ENCODE measurements at regions not wholly inside any gene's neighbourhood (a gene's known extent, or its start where the extent isn't known, plus 50 kb on each side); places are given as distances from the start of the nearest gene placed in this dataset.

DNA sequence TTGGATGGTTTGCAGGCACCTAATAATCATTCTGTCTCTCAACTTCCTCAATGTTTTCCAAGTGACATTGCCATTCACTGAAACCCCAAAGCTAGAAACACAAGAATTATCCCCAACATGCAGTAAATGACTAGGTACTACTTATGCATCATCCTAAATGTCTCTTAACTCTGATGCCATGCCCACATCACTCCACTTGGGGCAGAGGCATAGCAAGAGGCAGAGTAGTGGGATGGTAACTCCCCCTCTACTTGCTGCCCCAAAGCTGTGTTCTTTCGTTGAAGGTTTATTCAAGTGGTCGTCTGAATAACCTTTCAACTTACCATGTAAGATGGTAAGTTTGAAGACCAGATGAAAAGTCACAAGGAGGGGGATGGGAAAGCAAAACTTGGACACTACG lies 77.9 kb upstream of the SOX5 start:
- WGBS (ENCODE audit: insufficient coverage, low lambda C conversion rate), result no CpG with 5 or more reads among the region's 3 CpGs
- no peak overlapping the region for H3K4me3 ChIP-seq (ENCODE audit: low read length)

DNA sequence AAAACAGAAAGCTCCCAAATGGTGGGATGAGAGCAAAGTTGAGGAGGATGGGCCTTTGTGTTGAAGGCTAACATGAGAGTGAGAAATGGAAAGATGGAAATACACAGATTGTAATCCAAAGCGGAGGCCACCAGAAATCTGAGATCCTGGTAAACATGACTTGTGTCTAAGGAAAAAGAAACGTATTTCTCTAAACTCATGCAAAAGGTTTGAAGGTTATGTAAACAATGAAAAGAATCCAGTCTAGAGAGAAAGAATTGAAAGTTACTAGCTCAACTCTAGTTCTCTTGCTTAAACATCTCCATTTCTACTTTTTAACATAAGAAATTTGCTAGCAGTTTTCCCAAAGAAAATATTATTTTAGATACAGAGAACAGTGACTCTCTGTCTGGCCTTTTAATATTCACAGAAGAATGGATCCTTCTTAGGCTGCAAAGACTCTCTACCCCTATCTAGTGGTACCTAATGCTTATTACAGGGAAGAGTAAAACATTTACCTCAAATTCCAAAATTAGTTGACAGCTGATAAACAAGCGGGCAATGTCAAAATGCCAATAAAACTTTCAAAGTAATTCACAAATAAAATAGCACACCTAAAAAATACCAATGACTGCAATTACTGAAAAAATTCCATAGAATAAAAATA lies 75.8 kb upstream of the SOX5 start:
- Histone ChIP-seq H3K27me3 (ENCODE audit: control insufficient read depth, insufficient read depth, low read length) (no peaks in the 10 kb centered on the region), H3K36me3 (ENCODE audit: control insufficient read depth, insufficient read depth, low read length) (no peaks in the 10 kb centered on the region), H3K9me3 (ENCODE audit: control insufficient read depth, low read depth, low read length) (no peaks in the 10 kb centered on the region), H3K4me3 (ENCODE audit: low read length) (no peak overlapping the region), H3K4me1 (ENCODE audit: control insufficient read depth, insufficient read depth, low read length) (no peaks in the 10 kb centered on the region), H3K27ac (ENCODE audit: low read length) (no peak overlapping the region)
- WGBS (ENCODE audit: insufficient coverage, low lambda C conversion rate), result 43% methylated on average over 2 of the region's 3 CpGs
- DNase-seq, result no peak

More for the DNA sequence above, 77.9 kb upstream of the SOX5 start:
- Histone ChIP-seq H3K9me3 (ENCODE audit: control insufficient read depth, low read depth, low read length) (no peaks in the 10 kb centered on the region), H3K27me3 (ENCODE audit: control insufficient read depth, insufficient read depth, low read length) (no peaks in the 10 kb centered on the region), H3K4me1 (ENCODE audit: control insufficient read depth, insufficient read depth, low read length) (no peaks in the 10 kb centered on the region), H3K36me3 (ENCODE audit: control insufficient read depth, insufficient read depth, low read length) (no peaks in the 10 kb centered on the region), H3K27ac (ENCODE audit: low read length) (no peak overlapping the region)
- DNase-seq, result no peak

- Histone ChIP-seq H3K9me3 (ENCODE audit: control insufficient read depth, low read depth, low read length) (no peaks in the 10 kb centered on the region), H3K36me3 (ENCODE audit: control insufficient read depth, insufficient read depth, low read length) (no peaks in the 10 kb centered on the region), H3K4me1 (ENCODE audit: control insufficient read depth, insufficient read depth, low read length) (no peaks in the 10 kb centered on the region), H3K4me3 (ENCODE audit: low read length) (no peak overlapping the region), H3K27me3 (ENCODE audit: control insufficient read depth, insufficient read depth, low read length) (no peaks in the 10 kb centered on the region), H3K27ac (ENCODE audit: low read length) (no peak overlapping the region)
- no peak for DNase-seq
Measured at GRCh38 chr12:24023081-24023480, 73.6 kb upstream of the SOX5 start.

DNA sequence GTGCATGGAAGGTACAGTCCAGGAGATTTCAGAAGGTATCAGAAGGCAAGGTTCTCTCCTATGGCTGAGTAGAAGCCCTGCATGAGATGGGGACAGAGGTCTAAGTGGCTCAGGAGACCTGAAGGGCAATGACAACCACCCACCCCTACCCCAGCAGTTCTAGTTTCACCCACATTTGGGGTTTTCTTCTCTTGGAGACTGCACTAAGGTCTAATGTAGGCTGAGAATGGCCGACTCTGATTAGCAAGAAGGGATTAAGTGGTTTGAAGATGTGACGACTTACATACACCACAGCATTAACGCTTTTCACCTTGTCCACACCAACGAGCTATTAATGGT lies 71.7 kb upstream of the SOX5 start:
- no peaks in the 10 kb centered on the region for H3K4me1 ChIP-seq (ENCODE audit: control insufficient read depth, insufficient read depth, low read length)
- H3K27me3 ChIP-seq (ENCODE audit: control insufficient read depth, insufficient read depth, low read length), result no peaks in the 10 kb centered on the region
- H3K27ac ChIP-seq (ENCODE audit: low read length), result no peak overlapping the region
- H3K4me3 ChIP-seq (ENCODE audit: low read length), result no peak overlapping the region
- no peaks in the 10 kb centered on the region for H3K9me3 ChIP-seq (ENCODE audit: control insufficient read depth, low read depth, low read length)
- no CpG with 5 or more reads among the region's 4 CpGs for WGBS (ENCODE audit: insufficient coverage, low lambda C conversion rate)
- no peaks in the 10 kb centered on the region for H3K36me3 ChIP-seq (ENCODE audit: control insufficient read depth, insufficient read depth, low read length)
- no peak for DNase-seq

GRCh38 chr12:24020397-24021163 lies 71.1 kb upstream of the SOX5 start:
- WGBS (ENCODE audit: insufficient coverage, low lambda C conversion rate), result 66% methylated on average over 4 of the region's 11 CpGs
- H3K27ac ChIP-seq (ENCODE audit: low read length), result no peak overlapping the region
- no peaks in the 10 kb centered on the region for H3K9me3 ChIP-seq (ENCODE audit: control insufficient read depth, low read depth, low read length)
- H3K36me3 ChIP-seq (ENCODE audit: control insufficient read depth, insufficient read depth, low read length), result no peaks in the 10 kb centered on the region
- no peak for DNase-seq
- no peak overlapping the region for H3K4me3 ChIP-seq (ENCODE audit: low read length)
- H3K4me1 ChIP-seq (ENCODE audit: control insufficient read depth, insufficient read depth, low read length), result no peaks in the 10 kb centered on the region
- no peaks in the 10 kb centered on the region for H3K27me3 ChIP-seq (ENCODE audit: control insufficient read depth, insufficient read depth, low read length)

DNA sequence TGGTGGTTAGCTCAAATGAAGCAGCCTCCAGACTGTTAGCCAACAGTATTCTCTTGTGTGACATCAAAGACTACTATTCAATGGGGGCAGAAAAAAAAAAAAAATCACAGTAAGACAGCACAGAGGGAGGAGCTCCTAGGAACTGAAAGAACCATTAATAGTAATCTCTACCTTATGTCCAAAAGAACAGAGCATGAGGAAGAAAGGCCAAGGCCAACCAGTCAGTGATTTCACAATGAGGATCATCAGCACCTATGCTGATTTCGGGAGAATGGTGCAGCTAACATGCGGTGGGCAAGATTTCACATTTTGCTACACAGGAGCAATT lies 66.3 kb upstream of the SOX5 start:
- Histone ChIP-seq H3K27me3 (ENCODE audit: control insufficient read depth, insufficient read depth, low read length) (no peaks in the 10 kb centered on the region), H3K4me3 (ENCODE audit: low read length) (no peak overlapping the region)
- WGBS (ENCODE audit: insufficient coverage, low lambda C conversion rate), result no CpG with 5 or more reads among the region's 2 CpGs

GRCh38 chr12:24014915-24015832 lies 65.7 kb upstream of the SOX5 start:
- WGBS (ENCODE audit: insufficient coverage, low lambda C conversion rate), result 100% methylated on average over 2 of the region's 10 CpGs

More for the DNA sequence above, 66.3 kb upstream of the SOX5 start:
- DNase-seq, result no peak
- Histone ChIP-seq H3K9me3 (ENCODE audit: control insufficient read depth, low read depth, low read length) (no peaks in the 10 kb centered on the region), H3K4me1 (ENCODE audit: control insufficient read depth, insufficient read depth, low read length) (no peaks in the 10 kb centered on the region), H3K36me3 (ENCODE audit: control insufficient read depth, insufficient read depth, low read length) (no peaks in the 10 kb centered on the region), H3K27ac (ENCODE audit: low read length) (no peak overlapping the region)

DNA sequence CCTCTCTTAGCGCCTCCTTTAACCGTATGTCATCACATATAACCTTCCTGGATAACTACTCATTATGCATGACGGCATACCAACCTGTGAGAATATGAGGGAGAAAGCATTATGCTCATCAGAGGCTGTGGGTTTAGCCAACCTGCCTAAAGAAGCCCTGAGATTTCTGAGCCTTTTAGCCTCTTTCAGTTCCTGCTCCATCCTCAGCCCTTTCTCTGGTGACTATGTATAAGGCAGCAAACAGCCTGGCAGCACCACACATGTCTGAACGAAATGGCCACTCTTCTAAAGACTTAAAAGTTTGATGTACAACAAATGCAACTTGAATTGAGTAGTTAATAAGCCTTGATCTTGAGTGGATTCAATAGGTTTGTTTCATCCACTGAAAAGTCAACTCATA lies 64.8 kb upstream of the SOX5 start:
- H3K27ac ChIP-seq (ENCODE audit: low read length), result no peak overlapping the region
- DNase-seq, result no peak
- H3K4me3 ChIP-seq (ENCODE audit: low read length), result no peak overlapping the region
- H3K36me3 ChIP-seq (ENCODE audit: control insufficient read depth, insufficient read depth, low read length), result no peaks in the 10 kb centered on the region
- H3K4me1 ChIP-seq (ENCODE audit: control insufficient read depth, insufficient read depth, low read length), result no peaks in the 10 kb centered on the region
- H3K27me3 ChIP-seq (ENCODE audit: control insufficient read depth, insufficient read depth, low read length), result no peaks in the 10 kb centered on the region
- H3K9me3 ChIP-seq (ENCODE audit: control insufficient read depth, low read depth, low read length), result no peaks in the 10 kb centered on the region
- 100% methylated on average over 1 of the region's 4 CpGs for WGBS (ENCODE audit: insufficient coverage, low lambda C conversion rate)

More at GRCh38 chr12:24014915-24015832, 65.7 kb upstream of the SOX5 start:
- DNase-seq, result no peak
- Histone ChIP-seq H3K4me3 (ENCODE audit: low read length) (no peak overlapping the region), H3K9me3 (ENCODE audit: control insufficient read depth, low read depth, low read length) (no peaks in the 10 kb centered on the region), H3K4me1 (ENCODE audit: control insufficient read depth, insufficient read depth, low read length) (no peaks in the 10 kb centered on the region), H3K27ac (ENCODE audit: low read length) (no peak overlapping the region), H3K27me3 (ENCODE audit: control insufficient read depth, insufficient read depth, low read length) (no peaks in the 10 kb centered on the region), H3K36me3 (ENCODE audit: control insufficient read depth, insufficient read depth, low read length) (no peaks in the 10 kb centered on the region)

- Histone ChIP-seq H3K36me3 (ENCODE audit: control insufficient read depth, insufficient read depth, low read length) (no peaks in the 10 kb centered on the region), H3K4me3 (ENCODE audit: low read length) (no peak overlapping the region), H3K27ac (ENCODE audit: low read length) (no peak overlapping the region), H3K27me3 (ENCODE audit: control insufficient read depth, insufficient read depth, low read length) (no peaks in the 10 kb centered on the region), H3K4me1 (ENCODE audit: control insufficient read depth, insufficient read depth, low read length) (no peaks in the 10 kb centered on the region), H3K9me3 (ENCODE audit: control insufficient read depth, low read depth, low read length) (no peaks in the 10 kb centered on the region)
- DNase-seq, result peak in 1 of 2 donors; percentile 11
- WGBS (ENCODE audit: insufficient coverage, low lambda C conversion rate), result no CpG with 5 or more reads among the region's 1 CpG
Measured at GRCh38 chr12:24012528-24012927, 63.1 kb upstream of the SOX5 start.

DNA sequence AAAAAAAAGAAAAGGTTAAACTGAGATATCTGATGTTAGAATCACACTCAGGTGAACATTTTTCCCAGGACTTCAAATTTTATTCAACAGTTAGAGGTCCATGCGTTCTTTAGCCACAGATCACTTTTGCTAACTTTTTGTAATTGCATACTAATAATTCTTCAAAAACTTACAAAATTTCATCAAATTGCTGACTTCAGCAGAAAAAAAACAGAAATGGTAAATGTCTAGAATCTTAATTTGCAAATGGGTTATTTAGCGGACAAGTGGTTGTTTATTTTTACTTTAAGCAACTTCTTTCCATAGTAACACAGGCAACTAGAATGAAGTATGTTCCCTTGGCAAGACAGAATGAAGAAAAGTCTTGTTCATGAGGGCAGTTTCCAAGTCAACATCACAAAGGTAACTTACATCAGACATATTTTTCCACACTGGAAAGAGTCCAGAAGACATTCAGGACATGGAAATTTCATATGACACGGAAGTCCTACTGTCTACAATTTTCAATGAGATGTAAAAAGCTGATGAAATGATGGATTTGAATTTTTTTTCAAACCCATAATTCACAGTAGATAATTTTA lies 62.5 kb upstream of the SOX5 start:
- WGBS (ENCODE audit: insufficient coverage, low lambda C conversion rate), result 83% methylated on average over 1 of the region's 3 CpGs
- no peaks in the 10 kb centered on the region for H3K36me3 ChIP-seq (ENCODE audit: control insufficient read depth, insufficient read depth, low read length)
- H3K27me3 ChIP-seq (ENCODE audit: control insufficient read depth, insufficient read depth, low read length), result no peaks in the 10 kb centered on the region
- H3K27ac ChIP-seq (ENCODE audit: low read length), result no peak overlapping the region
- no peaks in the 10 kb centered on the region for H3K4me1 ChIP-seq (ENCODE audit: control insufficient read depth, insufficient read depth, low read length)
- DNase-seq, result no peak
- H3K4me3 ChIP-seq (ENCODE audit: low read length), result no peak overlapping the region
- no peaks in the 10 kb centered on the region for H3K9me3 ChIP-seq (ENCODE audit: control insufficient read depth, low read depth, low read length)
